ENCODE measurements at regions not wholly inside any gene's neighbourhood (a gene's known extent, or its start where the extent isn't known, plus 50 kb on each side); places are given as distances from the start of the nearest gene placed in this dataset.
A peak's percentile ranks its signal among the peaks of the same experiment; 100 is the strongest.

GRCh38 chr1:58862728-58863385 is 79.0 kb upstream of the JUN start:
- DNase-seq: no peak

GRCh38 chr1:58864654-58865053 is 80.8 kb upstream of the JUN start:
- no peak for DNase-seq

GRCh38 chr1:58866578-58866977 is 82.7 kb upstream of the JUN start:
- DNase-seq: no peak

- no peak for DNase-seq
These were observed 85.9 kb upstream of the JUN start for GRCh38 chr1:58869638-58870297.

GRCh38 chr1:58870298-58870676 is 86.4 kb upstream of the JUN start:
- no peak for DNase-seq

- DNase-seq: no peak
These were observed 90.5 kb upstream of the JUN start for GRCh38 chr1:58874342-58874741.

- DNase-seq: no peak
These were observed 91.2 kb upstream of the JUN start for GRCh38 chr1:58874757-58875755.

- DNase-seq: no peak
These were observed 95.6 kb upstream of the JUN start for GRCh38 chr1:58879464-58879863.

- no peak for DNase-seq
These were observed 96.7 kb upstream of the JUN start for GRCh38 chr1:58880592-58880991.

GRCh38 chr1:58881471-58881994 is 97.7 kb upstream of the JUN start:
- peak; percentile 47 for DNase-seq

- no peak for DNase-seq
These were observed 98.6 kb upstream of the JUN start for GRCh38 chr1:58882322-58882948.

- peak; percentile 95 for DNase-seq
These were observed 99.4 kb upstream of the JUN start for GRCh38 chr1:58883037-58883887.

GRCh38 chr1:58883888-58884482 is 100.1 kb upstream of the JUN start:
- peak; percentile 23 for DNase-seq

GRCh38 chr1:58884706-58885661 is 101.1 kb upstream of the JUN start:
- no peak for DNase-seq

- no peak for DNase-seq
These were observed 102.2 kb upstream of the JUN start for GRCh38 chr1:58885998-58886397.

- DNase-seq: no peak
These were observed 102.8 kb upstream of the JUN start for GRCh38 chr1:58886611-58887010.

- DNase-seq: peak; percentile 59
These were observed 103.2 kb upstream of the JUN start for GRCh38 chr1:58887059-58887458.

GRCh38 chr1:58888833-58889232 is 105.0 kb upstream of the JUN start:
- peak; percentile 49 for DNase-seq

- no peak for DNase-seq
These were observed 106.3 kb upstream of the JUN start for GRCh38 chr1:58890113-58890512.

- DNase-seq: no peak
These were observed 106.8 kb upstream of the JUN start for GRCh38 chr1:58890609-58891008.
